NCI-H2227 treated with DMSO at 0.1 percent for 48 hours (cell line): ENCODE measurements at regions not wholly inside any gene's neighbourhood (a gene's known extent, or its start where the extent isn't known, plus 50 kb on each side); places are given as distances from the start of the nearest gene placed in this dataset.

ENCODE experiments used
- DNase-seq: peaks from one replicate; lab custom pipeline; 2025; lab: John Stamatoyannopoulos, UW

DNA sequence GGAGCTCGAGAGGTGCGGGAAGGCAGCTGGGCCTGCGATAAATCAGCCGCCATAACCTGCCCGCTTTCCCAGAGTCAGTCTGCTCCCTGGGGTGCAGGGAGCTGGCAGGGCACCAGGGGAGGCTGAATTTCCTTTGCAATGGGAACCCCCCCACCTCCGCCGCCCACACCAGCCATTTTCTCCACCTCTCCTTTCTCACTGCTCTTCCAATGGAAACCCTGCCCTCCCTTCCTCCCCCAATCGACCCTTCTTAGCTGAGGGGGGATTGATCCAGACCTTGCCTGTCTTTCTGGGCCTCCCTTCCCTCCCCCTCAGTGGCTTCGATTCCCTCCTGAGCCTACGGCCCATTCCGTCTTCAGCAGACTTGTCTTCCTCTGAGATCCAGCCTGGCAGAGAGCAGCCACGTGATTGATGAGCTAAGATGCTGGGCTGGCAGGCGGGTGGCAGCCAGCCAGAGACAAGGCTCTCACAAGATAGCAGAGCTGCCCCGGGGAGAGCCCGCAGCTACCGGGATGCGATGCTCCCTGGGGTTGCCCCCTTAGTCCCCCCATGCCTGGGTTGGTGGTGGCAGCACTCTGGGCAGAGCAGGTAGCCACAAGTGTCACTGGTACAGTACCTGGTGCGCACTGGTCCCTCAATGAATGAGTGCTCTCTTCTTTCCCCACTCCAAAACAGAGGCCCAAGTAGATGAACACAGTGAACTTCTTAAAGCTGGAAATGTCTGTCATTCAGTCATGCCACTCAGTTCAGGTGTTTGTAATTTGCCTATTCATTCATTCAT is 53.7 kb upstream of the FABP6 start:
- peak; percentile 29 for DNase-seq

DNA sequence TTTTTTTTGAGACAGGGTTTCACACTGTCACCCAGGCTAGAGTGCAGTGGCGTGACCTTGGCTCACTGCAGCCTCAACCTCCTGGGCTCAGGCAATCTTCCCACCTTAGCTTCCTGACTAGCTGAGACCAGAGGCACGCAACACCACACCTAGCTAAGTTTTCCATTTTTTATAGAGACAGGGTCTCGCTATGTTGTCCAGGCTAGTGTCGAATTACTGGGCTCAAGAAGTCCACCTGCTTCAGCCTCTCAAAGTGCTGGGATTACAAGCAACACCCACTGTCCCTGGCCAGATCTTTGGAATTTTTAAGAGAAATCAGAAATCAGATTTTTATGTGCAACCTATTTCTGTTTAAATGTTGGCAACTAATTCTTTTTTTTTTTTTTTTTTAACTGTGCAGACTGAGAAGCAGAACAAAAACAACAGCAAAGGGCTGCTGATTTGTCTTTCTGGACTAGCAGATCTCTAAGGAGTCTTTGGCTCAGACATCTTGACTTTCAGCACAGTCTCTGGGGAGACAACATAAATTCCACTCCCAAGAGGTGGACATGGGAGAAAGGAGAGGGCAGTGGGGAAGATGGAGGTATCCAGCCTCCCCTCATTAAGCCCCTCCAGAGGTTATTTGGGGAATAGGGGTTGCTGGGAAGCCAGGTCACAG is 54.4 kb upstream of the FABP6 start:
- no peak for DNase-seq

DNA sequence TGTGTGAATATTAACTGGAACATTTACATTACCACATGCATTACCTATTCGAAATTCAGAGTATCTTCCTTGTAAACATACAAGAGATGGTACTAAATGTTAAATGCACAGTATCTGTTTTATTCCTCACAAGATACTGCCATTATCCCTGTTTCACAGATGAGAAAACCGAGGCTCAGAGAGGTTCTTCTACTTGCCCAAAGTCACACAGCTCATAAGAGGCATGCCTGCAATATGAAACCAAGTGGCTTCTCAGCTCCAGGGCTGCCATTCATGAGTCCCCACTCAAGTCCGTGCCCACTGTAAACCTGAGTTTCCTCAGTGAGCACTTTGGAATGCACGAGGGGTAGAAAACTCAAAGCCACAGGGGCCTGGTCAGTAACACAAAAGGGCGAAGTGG is 55.0 kb upstream of the FABP6 start:
- no peak for DNase-seq

DNA sequence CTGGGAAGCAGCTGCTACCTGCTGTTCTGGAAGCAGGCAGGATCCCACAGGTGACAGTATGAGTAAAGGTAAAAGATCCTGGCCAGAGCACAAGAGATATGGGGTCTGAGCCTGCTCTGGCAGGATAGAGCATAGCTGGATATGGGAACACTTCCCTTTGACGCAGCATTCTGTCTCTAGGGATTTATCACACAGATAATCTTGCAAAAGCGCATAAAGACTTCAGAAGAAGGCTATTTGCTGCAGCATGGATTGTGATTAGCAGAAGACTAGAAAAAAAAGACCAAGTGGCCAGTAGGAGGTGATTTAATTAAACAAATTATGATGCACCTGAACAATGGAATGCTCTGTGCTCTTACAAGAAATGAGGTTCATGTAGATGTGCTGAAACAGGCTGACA is 52.4 kb upstream of the PWWP2A start:
- no peak for DNase-seq

DNA sequence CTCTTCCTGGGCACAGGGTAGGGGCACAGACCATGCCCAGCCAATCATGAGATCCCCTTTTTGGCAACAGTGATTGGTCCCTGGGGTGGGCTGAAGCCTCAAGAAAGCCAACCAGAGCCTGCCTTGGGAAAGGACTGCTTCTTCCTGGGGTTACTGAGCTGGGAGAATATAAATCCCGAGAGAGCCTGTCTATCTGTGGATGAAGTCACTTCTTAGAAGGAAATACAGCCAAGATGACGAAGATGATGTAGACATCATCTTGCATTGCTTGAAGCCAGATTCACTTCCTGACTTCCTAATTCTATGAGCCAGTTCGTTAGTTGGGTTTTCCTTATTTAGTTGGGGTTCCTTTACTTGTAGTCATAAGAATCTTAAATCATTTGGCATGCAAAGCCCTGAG is 50.1 kb upstream of the PWWP2A start:
- DNase-seq = no peak
